Hepatocyte (in vitro differentiated cells): ENCODE measurements at regions not wholly inside any gene's neighbourhood (a gene's known extent, or its start where the extent isn't known, plus 50 kb on each side); places are given as distances from the start of the nearest gene placed in this dataset.

Experiments
- DNase-seq: peaks from one replicate; pipeline ENCODE4 v3.0.0-alpha.2; 2016; ENCODE audit warnings: low spot score
- H2AFZ ChIP-seq: fragments of 200-600 bp; sonication (generic); 2 replicates; pipeline ENCODE4 v1.6.0; 2016; ENCODE audit warnings: antibody characterized with exemption, mild to moderate bottlenecking
- H3K27ac ChIP-seq: fragments of 200-600 bp; sonication (generic); 2 replicates; pipeline ENCODE4 v1.5.1; 2016; ENCODE audit warnings: mild to moderate bottlenecking
- H3K27me3 ChIP-seq: fragments of 200-600 bp; sonication (generic); 2 replicates; pipeline ENCODE4 v1.6.1; 2016
- H3K36me3 ChIP-seq: fragments of 200-600 bp; sonication (generic); replicated peaks from 2 replicates; pipeline ENCODE4 v1.5.1; 2016; ENCODE audit warnings: low read depth; ENCODE audit not compliant: insufficient read depth
- H3K4me1 ChIP-seq: fragments of 200-600 bp; sonication (generic); 2 replicates; pipeline ENCODE4 v1.5.1; 2016; ENCODE audit warnings: mild to moderate bottlenecking, moderate library complexity; ENCODE audit not compliant: insufficient read depth
- H3K4me2 ChIP-seq: fragments of 200-600 bp; sonication (generic); 2 replicates; pipeline ENCODE4 v1.6.0; 2016
- H3K4me3 ChIP-seq: fragments of 200-600 bp; sonication (generic); 2 replicates; pipeline ENCODE4 v1.5.1; 2016; ENCODE audit warnings: mild to moderate bottlenecking
- H3K79me2 ChIP-seq: fragments of 200-600 bp; sonication (generic); 2 replicates; pipeline ENCODE4 v1.6.0; 2017; ENCODE audit warnings: mild to moderate bottlenecking
- H3K9me2 ChIP-seq: fragments of 200-600 bp; sonication (generic); replicated peaks from 2 replicates; pipeline ENCODE4 v1.6.0; 2017; ENCODE audit warnings: mild to moderate bottlenecking; ENCODE audit not compliant: insufficient read depth
- H3K9me3 ChIP-seq: fragments of 200-600 bp; sonication (generic); 2 replicates; pipeline ENCODE4 v1.5.1; 2016; ENCODE audit warnings: low read depth, mild to moderate bottlenecking
- H4K20me1 ChIP-seq: fragments of 200-600 bp; sonication (generic); 2 replicates; pipeline ENCODE4 v1.6.0; 2016; ENCODE audit warnings: mild to moderate bottlenecking; ENCODE audit not compliant: insufficient read depth, poor library complexity, severe bottlenecking
- EZH2 ChIP-seq: fragments of 200-600 bp; sonication (generic); IDR thresholded peaks from 2 replicates; pipeline ENCODE4 v1.6.1; 2016; ENCODE audit warnings: antibody characterized with exemption, mild to moderate bottlenecking, borderline replicate concordance
- EZH2phosphoT487 ChIP-seq: fragments of 200-600 bp; sonication (generic); IDR thresholded peaks from one replicate; pipeline ENCODE4 v1.6.1; 2018; ENCODE audit warnings: antibody characterized with exemption, mild to moderate bottlenecking, low read depth, moderate library complexity; ENCODE audit not compliant: unreplicated experiment, severe bottlenecking
- WGBS: methylation state at CpG from one replicate; pipeline ENCODE4 v1.1.6; 2016; ENCODE audit warnings: low lambda C conversion rate; ENCODE audit errors: missing lambda C conversion rate; 5-methylcytosine and 5-hydroxymethylcytosine counted together
- TF ChIP-seq, protein P1 (sequence below): fragments of 200-600 bp; sonication (generic); IDR thresholded peaks from 2 replicates; pipeline ENCODE4 v1.5.1; 2016; ENCODE audit warnings: antibody characterized with exemption, mild to moderate bottlenecking; ENCODE audit not compliant: poor library complexity

DNA sequence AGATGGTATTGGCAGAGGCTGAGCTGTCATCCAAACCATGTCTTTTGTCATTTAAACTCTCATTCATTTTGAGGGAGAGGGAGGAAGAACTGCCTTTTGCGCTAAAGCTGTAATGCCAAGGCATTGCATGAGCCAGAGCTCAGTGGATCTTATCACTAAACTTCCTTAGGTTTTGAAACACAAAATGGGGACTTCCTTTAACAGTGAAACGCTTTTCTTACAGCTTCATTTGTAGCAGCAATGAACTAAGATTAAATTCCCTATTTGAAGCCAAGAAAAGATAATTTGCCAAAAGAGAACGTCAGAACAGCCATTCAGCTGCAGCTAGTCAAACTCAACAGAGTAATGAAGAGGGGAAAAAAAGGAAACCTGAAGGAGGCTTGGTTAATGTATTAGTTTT lies 143.5 kb upstream of the MMADHC start:
- DNase-seq, result no peak
- no peak overlapping the region for H3K27ac ChIP-seq
- no peaks in the 10 kb centered on the region for H3K27me3 ChIP-seq
- peaks cover 10% of the 10 kb centered on the region for H3K4me1 ChIP-seq
- WGBS, result 74% methylated on average over 3 of the region's 3 CpGs
- H3K9me3 ChIP-seq, result no peaks in the 10 kb centered on the region
- H3K36me3 ChIP-seq, result no peaks in the 10 kb centered on the region
- no peaks in the 10 kb centered on the region for H3K9me2 ChIP-seq
- H3K79me2 ChIP-seq, result no peaks in the 10 kb centered on the region
- H4K20me1 ChIP-seq, result no peaks in the 10 kb centered on the region
- TF ChIP-seq EZH2phosphoT487, result no peak
- no peak for TF ChIP-seq EZH2
- TF ChIP-seq, protein P1, sequence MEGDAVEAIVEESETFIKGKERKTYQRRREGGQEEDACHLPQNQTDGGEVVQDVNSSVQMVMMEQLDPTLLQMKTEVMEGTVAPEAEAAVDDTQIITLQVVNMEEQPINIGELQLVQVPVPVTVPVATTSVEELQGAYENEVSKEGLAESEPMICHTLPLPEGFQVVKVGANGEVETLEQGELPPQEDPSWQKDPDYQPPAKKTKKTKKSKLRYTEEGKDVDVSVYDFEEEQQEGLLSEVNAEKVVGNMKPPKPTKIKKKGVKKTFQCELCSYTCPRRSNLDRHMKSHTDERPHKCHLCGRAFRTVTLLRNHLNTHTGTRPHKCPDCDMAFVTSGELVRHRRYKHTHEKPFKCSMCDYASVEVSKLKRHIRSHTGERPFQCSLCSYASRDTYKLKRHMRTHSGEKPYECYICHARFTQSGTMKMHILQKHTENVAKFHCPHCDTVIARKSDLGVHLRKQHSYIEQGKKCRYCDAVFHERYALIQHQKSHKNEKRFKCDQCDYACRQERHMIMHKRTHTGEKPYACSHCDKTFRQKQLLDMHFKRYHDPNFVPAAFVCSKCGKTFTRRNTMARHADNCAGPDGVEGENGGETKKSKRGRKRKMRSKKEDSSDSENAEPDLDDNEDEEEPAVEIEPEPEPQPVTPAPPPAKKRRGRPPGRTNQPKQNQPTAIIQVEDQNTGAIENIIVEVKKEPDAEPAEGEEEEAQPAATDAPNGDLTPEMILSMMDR, result no peak
- H3K4me3 ChIP-seq, result no peak overlapping the region
- no peak overlapping the region for H3K4me2 ChIP-seq
- H2AFZ ChIP-seq, result no peak overlapping the region

DNA sequence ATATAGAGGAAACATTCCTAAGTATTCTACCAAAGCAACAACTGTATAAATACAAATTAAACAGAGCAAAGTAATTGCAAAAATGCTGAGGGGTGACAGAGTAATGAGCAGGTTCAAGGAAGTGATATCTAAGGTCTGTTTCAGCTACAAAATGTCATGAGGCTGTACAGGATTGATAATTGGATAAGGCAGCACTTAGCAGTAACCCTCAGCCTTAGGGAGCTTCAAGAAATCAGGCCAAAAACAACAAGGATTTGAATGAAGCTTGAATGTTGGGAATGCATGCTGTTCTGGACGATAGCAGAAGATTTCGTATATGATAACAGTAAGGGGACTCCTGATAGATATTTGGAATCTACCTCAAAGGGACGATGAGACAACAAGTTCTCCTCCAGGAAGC lies 142.0 kb upstream of the MMADHC start:
- no peaks in the 10 kb centered on the region for H3K9me3 ChIP-seq
- H2AFZ ChIP-seq, result no peak overlapping the region
- no peak overlapping the region for H3K4me3 ChIP-seq
- WGBS, result 86% methylated on average over 3 of the region's 3 CpGs
- no peaks in the 10 kb centered on the region for H3K27me3 ChIP-seq
- H3K36me3 ChIP-seq, result no peaks in the 10 kb centered on the region
- H3K4me2 ChIP-seq, result no peak overlapping the region
- DNase-seq, result no peak
- H3K79me2 ChIP-seq, result no peaks in the 10 kb centered on the region
- no peak overlapping the region for H3K27ac ChIP-seq
- H3K4me1 ChIP-seq, result peaks cover 7% of the 10 kb centered on the region
- H4K20me1 ChIP-seq, result no peaks in the 10 kb centered on the region
- no peaks in the 10 kb centered on the region for H3K9me2 ChIP-seq
- TF ChIP-seq, protein P1, result no peak
- no peak for TF ChIP-seq EZH2
- no peak for TF ChIP-seq EZH2phosphoT487

DNA sequence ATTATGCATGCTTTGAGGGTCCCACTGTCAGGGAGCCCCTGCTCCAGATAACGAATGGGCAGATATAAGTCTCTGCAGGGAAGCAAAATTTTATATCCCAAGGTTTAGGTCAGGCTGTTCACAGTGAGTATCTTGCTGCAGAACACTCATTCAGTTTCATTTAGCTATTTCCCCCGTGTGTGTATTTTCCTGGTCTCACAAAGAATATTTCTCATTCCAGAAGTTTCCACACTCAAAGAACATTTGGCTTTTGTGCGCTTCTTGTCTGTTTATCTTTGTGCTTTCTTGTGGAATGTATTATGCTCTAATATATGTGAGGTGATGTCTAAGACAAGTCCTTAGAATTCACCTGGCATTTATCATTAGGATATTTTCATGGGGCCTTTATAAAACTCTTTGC lies 140.4 kb upstream of the MMADHC start:
- WGBS, result 65% methylated on average over 3 of the region's 3 CpGs
- Histone ChIP-seq H3K4me2 (no peak overlapping the region), H3K36me3 (no peaks in the 10 kb centered on the region)

More for the DNA sequence above, 140.4 kb upstream of the MMADHC start:
- H3K27me3 ChIP-seq, result no peaks in the 10 kb centered on the region
- H2AFZ ChIP-seq, result no peak overlapping the region
- H3K4me1 ChIP-seq, result no peaks in the 10 kb centered on the region
- no peaks in the 10 kb centered on the region for H3K79me2 ChIP-seq
- no peak overlapping the region for H3K27ac ChIP-seq
- DNase-seq, result no peak
- no peaks in the 10 kb centered on the region for H4K20me1 ChIP-seq
- no peaks in the 10 kb centered on the region for H3K9me2 ChIP-seq
- TF ChIP-seq, protein P1, result no peak
- TF ChIP-seq EZH2phosphoT487, result no peak
- no peak for TF ChIP-seq EZH2
- H3K9me3 ChIP-seq, result no peaks in the 10 kb centered on the region
- H3K4me3 ChIP-seq, result no peak overlapping the region
